ENCODE measurements at regions not wholly inside any gene's neighbourhood (a gene's known extent, or its start where the extent isn't known, plus 50 kb on each side); places are given as distances from the start of the nearest gene placed in this dataset.

GRCh38 chr3:18791752-18792151, 356.6 kb upstream of the KCNH8 start:
- Mint-ChIP-seq H3K27ac (no peak overlapping the region), H3K4me1 (no peaks in the 10 kb centered on the region), H3K4me3 (no peak overlapping the region), H3K36me3 (ENCODE audit: insufficient read depth in 1 of 3, low read depth in 3 of 3) (no peaks in the 10 kb centered on the region), H3K9me3 (no peaks in the 10 kb centered on the region), H3K27me3 (ENCODE audit: low read depth) (no peaks in the 10 kb centered on the region)
- H3K14ac ChIP-seq (ENCODE audit: insufficient read depth, low read length): no peak overlapping the region
- H2AFZ ChIP-seq (ENCODE audit: low read length): no peak overlapping the region
- no peaks in the 10 kb centered on the region for H3K79me1 ChIP-seq (ENCODE audit: insufficient read depth, low read depth, low read length, poor library complexity, severe bottlenecking)
- no peaks in the 10 kb centered on the region for H3K27me3 ChIP-seq (ENCODE audit: insufficient read depth, low read length)
- H3T11ph ChIP-seq (ENCODE audit: low read length): no peak overlapping the region
- H3K4me1 ChIP-seq (ENCODE audit: insufficient read depth, low read length): no peaks in the 10 kb centered on the region
- no peaks in the 10 kb centered on the region for H4K20me1 ChIP-seq (ENCODE audit: control insufficient read depth, insufficient read depth, insufficient read length)
- H3K4me2 ChIP-seq (ENCODE audit: insufficient read depth, insufficient read length, low read length): no peak overlapping the region
- no peaks in the 10 kb centered on the region for H3K79me2 ChIP-seq (ENCODE audit: insufficient read depth, low read length)
- no peaks in the 10 kb centered on the region for H3K23me2 ChIP-seq (ENCODE audit: insufficient read length, low read depth, low read length, poor library complexity, severe bottlenecking)
- WGBS (ENCODE audit: extremely low coverage, insufficient read length, low lambda C conversion rate): no CpG with 5 or more reads among the region's 10 CpGs
- H2BK15ac ChIP-seq (ENCODE audit: low read depth, low read length): no peak overlapping the region
- no peak overlapping the region for H3K56ac ChIP-seq (ENCODE audit: insufficient read length, low read depth, low read length)
- H3K27ac ChIP-seq (ENCODE audit: insufficient read length, low read depth, low read length): no peak overlapping the region
- no peak for TF ChIP-seq CTCF (conservative IDR thresholded peaks at IDR 0.05)
- H3K23ac ChIP-seq (ENCODE audit: insufficient read length, low read depth, low read length): no peak overlapping the region
- H3K9me3 ChIP-seq (ENCODE audit: control insufficient read depth, low read depth, low read length): no peaks in the 10 kb centered on the region
- H3K4ac ChIP-seq (ENCODE audit: low read depth, low read length): no peak overlapping the region
- no peak overlapping the region for H4K8ac ChIP-seq (replicated peaks; ENCODE audit: insufficient read length, low read depth, low read length)
- no peak overlapping the region for H2BK12ac ChIP-seq (ENCODE audit: insufficient read length, low read depth, low read length)
- DNase-seq: no peak
- no peak overlapping the region for H2BK5ac ChIP-seq (ENCODE audit: insufficient read length, low read length)
- H3K18ac ChIP-seq (ENCODE audit: insufficient read length, low read depth, low read length): no peak overlapping the region
- H3K9ac ChIP-seq (ENCODE audit: extremely low read depth, insufficient read length, low read length): no peak overlapping the region
- H2BK20ac ChIP-seq (ENCODE audit: low read depth, low read length, poor library complexity, severe bottlenecking): no peak overlapping the region
- no peak overlapping the region for H4K91ac ChIP-seq (ENCODE audit: insufficient read length, low read depth, low read length)
- no peak overlapping the region for H4K5ac ChIP-seq (ENCODE audit: insufficient read length, low read depth, low read length)
- no peak overlapping the region for H2BK120ac ChIP-seq (ENCODE audit: low read depth, low read length, poor library complexity, severe bottlenecking)
- no peak overlapping the region for H2AK5ac ChIP-seq (ENCODE audit: insufficient read length, low read length)
